Parathyroid adenoma (tissue), 2 donors: ENCODE measurements at regions not wholly inside any gene's neighbourhood (a gene's known extent, or its start where the extent isn't known, plus 50 kb on each side); places are given as distances from the start of the nearest gene placed in this dataset.

Experiments
- H2AFZ ChIP-seq: fragments of 300-600 bp; sonication (generic); one replicate; pipeline ENCODE4 v1.7.0; 2017; ENCODE audit warnings: antibody characterized with exemption, mild to moderate bottlenecking
- H3K27ac ChIP-seq: fragments of 300-600 bp; sonication (generic); one replicate; pipeline ENCODE4 v1.7.0; 2017
- H3K27me3 ChIP-seq: fragments of 300-600 bp; sonication (generic); one replicate; pipeline ENCODE4 v1.7.0; 2017; ENCODE audit warnings: low read length; ENCODE audit not compliant: control insufficient read depth, insufficient read depth
- H3K36me3 ChIP-seq: fragments of 300-600 bp; sonication (generic); one replicate; pipeline ENCODE4 v1.7.0; 2017; ENCODE audit warnings: low read length; ENCODE audit not compliant: control insufficient read depth, insufficient read depth
- H3K4me1 ChIP-seq: fragments of 300-600 bp; sonication (generic); one replicate; pipeline ENCODE4 v1.7.0; 2017; ENCODE audit warnings: control low read depth
- H3K4me2 ChIP-seq: fragments of 300-600 bp; sonication (generic); one replicate; pipeline ENCODE4 v1.7.0; 2017; ENCODE audit warnings: low read length
- H3K4me3 ChIP-seq: fragments of 300-600 bp; sonication (generic); one replicate; pipeline ENCODE4 v1.7.0; 2017; ENCODE audit warnings: low read depth, low read length
- H3K79me2 ChIP-seq: fragments of 300-600 bp; sonication (generic); one replicate; pipeline ENCODE4 v1.7.0; 2017; ENCODE audit warnings: control low read depth
- H3K9ac ChIP-seq: fragments of 300-600 bp; sonication (generic); one replicate; pipeline ENCODE4 v1.7.0; 2017; ENCODE audit warnings: mild to moderate bottlenecking
- H3K9me3 ChIP-seq: fragments of 300-600 bp; sonication (generic); one replicate; pipeline ENCODE4 v1.7.0; 2017; ENCODE audit warnings: low read length; ENCODE audit not compliant: control insufficient read depth
- TF ChIP-seq, protein P1 (sequence below): fragments of 300-600 bp; sonication (generic); IDR thresholded peaks from one replicate; pipeline ENCODE4 v1.7.0; 2017; ENCODE audit warnings: antibody characterized with exemption, mild to moderate bottlenecking
- donor health status: primary hyperparathyroidism.

- Histone ChIP-seq H3K27me3 (no peaks in the 10 kb centered on the region), H3K9ac (no peak overlapping the region), H3K36me3 (no peaks in the 10 kb centered on the region), H2AFZ (no peak overlapping the region), H3K9me3 (no peaks in the 10 kb centered on the region), H3K27ac (no peak overlapping the region), H3K4me2 (no peak overlapping the region), H3K4me1 (no peaks in the 10 kb centered on the region), H3K79me2 (no peaks in the 10 kb centered on the region), H3K4me3 (no peak overlapping the region)
- TF ChIP-seq, protein P1, sequence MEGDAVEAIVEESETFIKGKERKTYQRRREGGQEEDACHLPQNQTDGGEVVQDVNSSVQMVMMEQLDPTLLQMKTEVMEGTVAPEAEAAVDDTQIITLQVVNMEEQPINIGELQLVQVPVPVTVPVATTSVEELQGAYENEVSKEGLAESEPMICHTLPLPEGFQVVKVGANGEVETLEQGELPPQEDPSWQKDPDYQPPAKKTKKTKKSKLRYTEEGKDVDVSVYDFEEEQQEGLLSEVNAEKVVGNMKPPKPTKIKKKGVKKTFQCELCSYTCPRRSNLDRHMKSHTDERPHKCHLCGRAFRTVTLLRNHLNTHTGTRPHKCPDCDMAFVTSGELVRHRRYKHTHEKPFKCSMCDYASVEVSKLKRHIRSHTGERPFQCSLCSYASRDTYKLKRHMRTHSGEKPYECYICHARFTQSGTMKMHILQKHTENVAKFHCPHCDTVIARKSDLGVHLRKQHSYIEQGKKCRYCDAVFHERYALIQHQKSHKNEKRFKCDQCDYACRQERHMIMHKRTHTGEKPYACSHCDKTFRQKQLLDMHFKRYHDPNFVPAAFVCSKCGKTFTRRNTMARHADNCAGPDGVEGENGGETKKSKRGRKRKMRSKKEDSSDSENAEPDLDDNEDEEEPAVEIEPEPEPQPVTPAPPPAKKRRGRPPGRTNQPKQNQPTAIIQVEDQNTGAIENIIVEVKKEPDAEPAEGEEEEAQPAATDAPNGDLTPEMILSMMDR: no peak
Measured at GRCh38 chr7:115654384-115655214, 376.0 kb downstream of the TFEC start.

DNA sequence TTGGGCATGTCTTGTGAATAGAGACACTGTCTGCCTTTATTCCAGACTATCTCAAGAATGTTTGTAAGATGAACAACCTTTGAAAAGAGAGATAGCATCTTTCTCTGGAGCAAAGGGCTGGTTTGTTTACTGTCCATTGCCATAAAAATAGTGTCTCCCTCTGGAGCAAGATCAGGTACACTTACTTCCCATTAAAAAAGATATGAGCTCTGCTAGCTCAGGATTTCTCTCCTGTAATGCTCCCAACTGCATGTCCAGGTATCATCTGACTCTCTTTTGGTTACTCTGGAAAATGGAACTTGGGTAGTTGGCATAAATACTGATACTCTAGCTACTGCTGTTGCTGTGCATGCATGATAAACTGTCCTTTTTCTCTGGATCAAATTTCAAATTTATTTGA, 381.1 kb downstream of the TFEC start:
- Histone ChIP-seq H3K9ac (no peak overlapping the region), H3K4me2 (no peak overlapping the region), H3K27ac (no peak overlapping the region), H3K27me3 (no peaks in the 10 kb centered on the region), H3K4me1 (no peaks in the 10 kb centered on the region), H2AFZ (no peak overlapping the region), H3K9me3 (no peaks in the 10 kb centered on the region), H3K79me2 (no peaks in the 10 kb centered on the region), H3K4me3 (no peak overlapping the region), H3K36me3 (no peaks in the 10 kb centered on the region)
- TF ChIP-seq, protein P1: no peak

GRCh38 chr7:115647712-115648111, 382.9 kb downstream of the TFEC start:
- H3K4me3 ChIP-seq: no peak overlapping the region
- H3K4me1 ChIP-seq: no peaks in the 10 kb centered on the region
- H3K9ac ChIP-seq: no peak overlapping the region
- no peak overlapping the region for H3K4me2 ChIP-seq
- no peaks in the 10 kb centered on the region for H3K9me3 ChIP-seq
- no peak overlapping the region for H2AFZ ChIP-seq
- TF ChIP-seq, protein P1: no peak
- H3K36me3 ChIP-seq: no peaks in the 10 kb centered on the region
- no peaks in the 10 kb centered on the region for H3K79me2 ChIP-seq
- no peaks in the 10 kb centered on the region for H3K27me3 ChIP-seq
- H3K27ac ChIP-seq: no peak overlapping the region

DNA sequence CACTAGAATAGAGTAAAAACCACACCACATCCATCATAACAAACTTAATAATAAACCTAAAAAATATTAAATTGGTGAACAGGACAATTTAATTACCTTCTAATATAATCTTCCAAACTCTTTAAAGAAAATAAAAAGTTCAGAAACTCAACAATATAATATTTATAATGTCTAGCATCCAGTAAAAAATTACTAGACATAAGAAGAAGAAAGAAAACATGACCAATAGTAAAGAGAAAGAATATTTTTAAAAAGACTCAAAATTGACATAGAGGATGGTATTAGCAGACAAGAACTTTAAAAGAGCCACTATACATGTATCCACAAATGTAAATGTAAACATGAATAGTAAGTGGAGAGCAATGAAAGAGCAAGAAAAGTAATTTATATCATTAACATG, 388.4 kb downstream of the TFEC start:
- no peaks in the 10 kb centered on the region for H3K79me2 ChIP-seq
- H3K9ac ChIP-seq: no peak overlapping the region
- TF ChIP-seq, protein P1: no peak

DNA sequence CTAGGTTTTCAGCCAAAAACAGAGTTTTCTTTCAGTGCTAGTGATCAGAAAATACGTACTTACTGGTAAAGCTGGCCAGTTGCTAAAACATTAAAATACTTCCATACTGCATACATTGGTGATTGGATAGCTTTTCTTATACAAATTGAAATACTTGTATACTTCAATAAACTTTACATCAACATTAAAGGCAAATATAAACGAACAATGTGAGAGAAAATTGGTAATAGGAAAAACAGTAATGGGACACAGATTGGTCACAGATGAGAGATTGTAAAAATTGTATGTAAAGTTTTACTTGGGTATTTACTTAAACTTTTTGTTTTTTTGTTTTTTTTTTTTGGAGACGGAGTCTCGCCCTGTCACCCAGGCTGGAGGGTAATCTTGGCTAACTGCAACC, 391.7 kb downstream of the TFEC start:
- H3K9me3 ChIP-seq: no peaks in the 10 kb centered on the region
- H3K4me2 ChIP-seq: no peak overlapping the region
- TF ChIP-seq, protein P1: no peak
- H3K4me1 ChIP-seq: no peaks in the 10 kb centered on the region
- no peak overlapping the region for H3K27ac ChIP-seq
- no peak overlapping the region for H3K9ac ChIP-seq
- H3K36me3 ChIP-seq: no peaks in the 10 kb centered on the region
- H3K79me2 ChIP-seq: no peaks in the 10 kb centered on the region
- H3K4me3 ChIP-seq: no peak overlapping the region
- no peak overlapping the region for H2AFZ ChIP-seq
- no peaks in the 10 kb centered on the region for H3K27me3 ChIP-seq

More for the DNA sequence above, 388.4 kb downstream of the TFEC start:
- no peaks in the 10 kb centered on the region for H3K4me1 ChIP-seq
- H3K9me3 ChIP-seq: no peaks in the 10 kb centered on the region
- H3K4me3 ChIP-seq: no peak overlapping the region
- no peak overlapping the region for H2AFZ ChIP-seq
- no peak overlapping the region for H3K4me2 ChIP-seq
- H3K27ac ChIP-seq: no peak overlapping the region
- no peaks in the 10 kb centered on the region for H3K27me3 ChIP-seq
- H3K36me3 ChIP-seq: no peaks in the 10 kb centered on the region
